ENCODE measurements at regions not wholly inside any gene's neighbourhood (a gene's known extent, or its start where the extent isn't known, plus 50 kb on each side); places are given as distances from the start of the nearest gene placed in this dataset.

GRCh38 chr15:89416339-89417183, 79.8 kb downstream of the RHCG start:
- no peaks in the 10 kb centered on the region for H3K9me3 Mint-ChIP-seq
- DNase-seq, result peak; percentile 99
- H3K27me3 Mint-ChIP-seq (ENCODE audit: insufficient read depth), result peaks cover 99% of the 10 kb centered on the region
- TF ChIP-seq CTCF (conservative IDR thresholded peaks at IDR 0.05), result peak; percentile 99
- Histone ChIP-seq H3K36me3 (ENCODE audit: control insufficient read depth, insufficient read depth, low read length) (no peaks in the 10 kb centered on the region), H3K9me3 (ENCODE audit: control insufficient read depth, low read length) (no peaks in the 10 kb centered on the region), H3K4me3 (ENCODE audit: low read length) (no peak overlapping the region), H3K4me1 (ENCODE audit: control insufficient read depth, insufficient read depth, low read length) (no peaks in the 10 kb centered on the region), H3K27me3 (ENCODE audit: control insufficient read depth, insufficient read depth, low read length, poor library complexity, severe bottlenecking) (peaks cover 99% of the 10 kb centered on the region), H3K27ac (ENCODE audit: low read depth, low read length) (no peak overlapping the region), H3K9ac (ENCODE audit: extremely low read depth, low read length, poor library complexity, severe bottlenecking) (no peak overlapping the region)
- H3K4me1 Mint-ChIP-seq, result peaks cover under 1% of the 10 kb centered on the region
- H3K36me3 Mint-ChIP-seq (ENCODE audit: low read depth), result no peaks in the 10 kb centered on the region
- 32 to 41% methylated on average over 21 to 47 of the region's 47 CpGs for WGBS, 2 experiments (ENCODE audit: insufficient coverage in 1 of 2, insufficient read length in 1 of 2)
- H3K27ac Mint-ChIP-seq, result no peak overlapping the region
- no peak overlapping the region for H3K4me3 Mint-ChIP-seq

GRCh38 chr15:89414571-89414970, 79.9 kb upstream of the POLG start:
- H3K27ac Mint-ChIP-seq, result no peak overlapping the region
- Histone ChIP-seq H3K27me3 (ENCODE audit: control insufficient read depth, insufficient read depth, low read length, poor library complexity, severe bottlenecking) (peaks cover 99% of the 10 kb centered on the region), H3K4me1 (ENCODE audit: control insufficient read depth, insufficient read depth, low read length) (no peaks in the 10 kb centered on the region), H3K9me3 (ENCODE audit: control insufficient read depth, low read length) (no peaks in the 10 kb centered on the region), H3K36me3 (ENCODE audit: control insufficient read depth, insufficient read depth, low read length) (no peaks in the 10 kb centered on the region), H3K27ac (ENCODE audit: low read depth, low read length) (no peak overlapping the region), H3K9ac (ENCODE audit: extremely low read depth, low read length, poor library complexity, severe bottlenecking) (no peak overlapping the region), H3K4me3 (ENCODE audit: low read length) (no peak overlapping the region)
- WGBS, 2 experiments (ENCODE audit: insufficient coverage in 1 of 2, insufficient read length in 1 of 2), result 82% methylated on average over 3 of the region's 3 CpGs; no CpG with 5 or more reads in 1 of the 2 experiments
- no peak for DNase-seq
- H3K4me3 Mint-ChIP-seq, result no peak overlapping the region
- H3K27me3 Mint-ChIP-seq (ENCODE audit: insufficient read depth), result peaks cover 99% of the 10 kb centered on the region
- TF ChIP-seq CTCF (conservative IDR thresholded peaks at IDR 0.05), result no peak
- H3K9me3 Mint-ChIP-seq, result no peaks in the 10 kb centered on the region
- H3K4me1 Mint-ChIP-seq, result peaks cover 2% of the 10 kb centered on the region
- H3K36me3 Mint-ChIP-seq (ENCODE audit: low read depth), result no peaks in the 10 kb centered on the region

- 52 to 77% methylated on average over 2 of the region's 2 CpGs for WGBS, 2 experiments (ENCODE audit: insufficient coverage in 1 of 2, insufficient read length in 1 of 2)
- Mint-ChIP-seq H3K36me3 (ENCODE audit: low read depth) (no peaks in the 10 kb centered on the region), H3K27me3 (ENCODE audit: insufficient read depth) (peaks cover 99% of the 10 kb centered on the region)
Observed at GRCh38 chr15:89413877-89414276, 79.3 kb upstream of the POLG start.

More at GRCh38 chr15:89413877-89414276, 79.3 kb upstream of the POLG start:
- no peaks in the 10 kb centered on the region for H3K9me3 Mint-ChIP-seq
- peaks cover 2% of the 10 kb centered on the region for H3K4me1 Mint-ChIP-seq
- no peaks in the 10 kb centered on the region for H3K4me1 ChIP-seq (ENCODE audit: control insufficient read depth, insufficient read depth, low read length)
- H3K27me3 ChIP-seq (ENCODE audit: control insufficient read depth, insufficient read depth, low read length, poor library complexity, severe bottlenecking), result peaks cover 99% of the 10 kb centered on the region
- no peak for DNase-seq
- no peaks in the 10 kb centered on the region for H3K9me3 ChIP-seq (ENCODE audit: control insufficient read depth, low read length)
- H3K27ac ChIP-seq (ENCODE audit: low read depth, low read length), result no peak overlapping the region
- no peak overlapping the region for H3K27ac Mint-ChIP-seq
- H3K9ac ChIP-seq (ENCODE audit: extremely low read depth, low read length, poor library complexity, severe bottlenecking), result no peak overlapping the region
- H3K4me3 ChIP-seq (ENCODE audit: low read length), result no peak overlapping the region
- H3K4me3 Mint-ChIP-seq, result no peak overlapping the region
- TF ChIP-seq CTCF (conservative IDR thresholded peaks at IDR 0.05), result no peak
- no peaks in the 10 kb centered on the region for H3K36me3 ChIP-seq (ENCODE audit: control insufficient read depth, insufficient read depth, low read length)
